Astrocyte (in vitro differentiated cells and primary cell): ENCODE measurements at regions not wholly inside any gene's neighbourhood (a gene's known extent, or its start where the extent isn't known, plus 50 kb on each side); places are given as distances from the start of the nearest gene placed in this dataset.

Experiments
- EZH2 ChIP-seq: IDR thresholded peaks from 2 replicates; pipeline ENCODE4 v1.6.1; 2012; ENCODE audit warnings: mild to moderate bottlenecking, low read length, inconsistent platforms; ENCODE audit not compliant: insufficient read depth
- TF ChIP-seq, protein P1 (sequence below): IDR thresholded peaks from 2 replicates; pipeline ENCODE4 v1.5.1; 2011; ENCODE audit warnings: low read depth, mild to moderate bottlenecking, inconsistent platforms, low read length, moderate library complexity; ENCODE audit not compliant: insufficient read depth

DNA sequence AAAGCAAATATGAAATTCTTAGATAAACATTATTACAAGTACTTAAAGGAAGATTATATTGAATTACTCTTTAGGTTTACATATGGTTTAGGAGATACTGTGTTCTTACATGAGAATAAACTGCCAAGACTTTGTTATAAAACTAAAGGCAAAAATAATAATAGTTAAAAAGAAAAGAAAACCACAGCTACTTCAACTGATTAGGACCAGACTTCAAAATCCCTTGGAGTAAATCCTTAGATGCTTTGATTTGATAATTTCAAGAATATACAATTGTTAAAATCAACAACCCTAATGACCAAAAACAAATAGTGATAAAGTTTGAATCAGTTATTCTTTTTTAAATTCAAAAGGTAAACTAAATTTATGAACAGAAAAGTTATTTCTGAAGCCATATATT is 389.6 kb upstream of the COX7C start:
- TF ChIP-seq, protein P1, sequence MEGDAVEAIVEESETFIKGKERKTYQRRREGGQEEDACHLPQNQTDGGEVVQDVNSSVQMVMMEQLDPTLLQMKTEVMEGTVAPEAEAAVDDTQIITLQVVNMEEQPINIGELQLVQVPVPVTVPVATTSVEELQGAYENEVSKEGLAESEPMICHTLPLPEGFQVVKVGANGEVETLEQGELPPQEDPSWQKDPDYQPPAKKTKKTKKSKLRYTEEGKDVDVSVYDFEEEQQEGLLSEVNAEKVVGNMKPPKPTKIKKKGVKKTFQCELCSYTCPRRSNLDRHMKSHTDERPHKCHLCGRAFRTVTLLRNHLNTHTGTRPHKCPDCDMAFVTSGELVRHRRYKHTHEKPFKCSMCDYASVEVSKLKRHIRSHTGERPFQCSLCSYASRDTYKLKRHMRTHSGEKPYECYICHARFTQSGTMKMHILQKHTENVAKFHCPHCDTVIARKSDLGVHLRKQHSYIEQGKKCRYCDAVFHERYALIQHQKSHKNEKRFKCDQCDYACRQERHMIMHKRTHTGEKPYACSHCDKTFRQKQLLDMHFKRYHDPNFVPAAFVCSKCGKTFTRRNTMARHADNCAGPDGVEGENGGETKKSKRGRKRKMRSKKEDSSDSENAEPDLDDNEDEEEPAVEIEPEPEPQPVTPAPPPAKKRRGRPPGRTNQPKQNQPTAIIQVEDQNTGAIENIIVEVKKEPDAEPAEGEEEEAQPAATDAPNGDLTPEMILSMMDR = no peak
- no peak for TF ChIP-seq EZH2
